Skin of body (tissue), 1 donor: ENCODE measurements at regions not wholly inside any gene's neighbourhood (a gene's known extent, or its start where the extent isn't known, plus 50 kb on each side); places are given as distances from the start of the nearest gene placed in this dataset.

Experiments
- DNase-seq: peaks from one replicate; lab custom pipeline; 2025; lab: John Stamatoyannopoulos, UW

DNA sequence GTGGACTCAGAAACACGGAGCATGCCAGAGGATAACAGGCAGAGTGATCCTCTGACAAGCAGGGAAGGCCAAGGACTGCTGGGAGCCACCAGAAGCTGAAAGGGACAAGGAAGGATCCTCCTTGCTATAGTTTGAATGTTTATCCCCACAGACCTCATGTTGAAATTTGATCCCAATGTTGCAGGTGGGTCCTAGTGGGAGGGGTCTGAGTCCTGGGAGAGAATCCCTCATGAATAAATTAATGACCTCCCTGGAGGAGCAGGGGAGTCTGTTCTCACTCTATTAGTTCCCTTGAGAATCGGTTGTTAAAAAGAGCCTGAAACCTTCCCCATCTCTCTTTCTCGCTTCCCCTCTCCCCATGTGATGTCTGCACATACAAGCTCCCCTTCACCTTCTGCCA lies 124.4 kb downstream of the FBXO15 start:
- no peak for DNase-seq

DNA sequence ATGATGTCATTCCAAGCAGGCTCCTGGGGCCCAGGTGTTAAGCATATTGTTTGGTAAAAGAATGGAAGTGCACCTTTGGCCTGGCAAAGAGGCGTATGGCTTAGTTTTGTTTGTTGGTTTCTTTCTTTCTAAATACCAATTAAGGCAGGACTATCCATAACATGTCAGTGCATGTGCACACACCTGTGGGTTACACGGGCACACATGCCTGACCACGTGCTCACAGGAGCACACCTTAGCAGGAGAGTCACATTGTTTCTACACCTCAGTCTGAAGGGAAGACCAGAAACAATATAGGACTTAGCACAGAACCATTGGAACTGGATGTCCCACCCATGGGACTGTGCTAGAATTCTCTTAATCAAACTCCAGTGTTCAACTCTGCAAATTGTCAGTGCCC lies 127.8 kb downstream of the FBXO15 start:
- DNase-seq = no peak

DNA sequence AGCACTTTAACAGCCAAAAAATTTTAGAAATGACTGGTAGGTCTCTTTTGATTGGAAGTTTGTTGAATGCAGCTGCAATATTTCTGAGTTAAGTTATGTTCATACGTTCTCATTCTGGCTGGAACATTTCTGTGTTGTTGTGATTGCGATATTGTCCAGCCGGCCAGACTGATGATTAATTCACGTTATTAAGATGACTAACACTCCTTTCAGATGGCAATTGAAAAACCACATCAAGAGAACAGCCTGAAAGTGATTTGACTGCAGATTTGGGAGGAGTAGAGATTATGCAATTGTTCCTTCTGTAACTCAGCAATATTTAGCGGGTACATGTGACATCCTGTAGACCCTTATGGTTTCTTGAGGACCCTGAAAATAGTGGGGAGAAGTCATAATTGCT lies 133.7 kb downstream of the FBXO15 start:
- peak; percentile 27 for DNase-seq

DNA sequence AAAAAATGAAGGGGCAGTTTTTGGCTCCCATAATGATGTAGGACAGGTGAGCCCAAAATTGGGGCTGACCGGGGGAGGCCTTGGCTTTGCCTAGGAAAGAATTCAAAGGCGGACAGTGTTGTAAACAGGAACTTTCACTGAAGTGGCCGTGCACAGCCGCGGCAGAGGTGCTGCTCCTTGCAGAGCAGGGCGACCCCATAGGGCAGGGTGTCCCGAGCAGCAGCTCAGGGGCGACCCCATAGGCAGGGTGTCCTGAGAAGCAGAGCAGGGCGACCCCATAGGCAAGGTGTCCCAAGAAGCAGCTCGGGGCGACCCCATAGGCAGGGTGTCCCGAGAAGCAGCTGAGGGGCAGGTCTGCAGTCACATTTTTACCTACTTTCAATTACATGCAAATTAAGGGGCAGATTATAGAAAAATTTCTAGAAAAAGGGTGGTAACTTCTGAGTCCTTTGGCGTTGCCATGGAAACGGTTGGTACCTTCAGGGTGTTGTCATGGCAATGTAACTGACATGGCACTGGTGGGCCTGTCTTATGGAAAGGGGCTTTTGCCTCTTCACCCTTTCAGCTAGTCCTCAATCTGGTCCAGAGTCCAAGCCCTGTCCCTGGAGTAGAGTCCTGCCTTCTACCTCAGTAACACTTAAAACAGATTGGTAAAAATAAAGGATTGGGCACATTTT lies 134.5 kb downstream of the FBXO15 start:
- no peak for DNase-seq

DNA sequence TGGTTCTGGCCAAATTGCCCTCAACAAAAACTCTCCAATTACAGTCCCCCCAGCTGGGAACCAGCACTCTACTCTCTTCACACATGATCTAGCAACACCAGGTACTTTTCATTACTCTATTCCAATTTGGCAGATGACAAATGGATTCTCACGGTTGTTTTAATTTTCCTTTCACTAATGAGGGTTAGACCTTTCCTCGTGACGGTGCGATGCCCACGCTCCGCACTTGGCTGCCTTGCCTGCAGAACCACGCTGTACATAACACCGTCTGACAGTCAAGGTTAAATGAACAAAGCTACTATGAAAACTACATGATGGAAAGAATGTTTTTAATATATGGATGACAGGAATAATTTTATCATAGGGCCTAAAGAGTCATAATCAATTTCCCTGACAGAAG lies 141.5 kb downstream of the FBXO15 start:
- no peak for DNase-seq

DNA sequence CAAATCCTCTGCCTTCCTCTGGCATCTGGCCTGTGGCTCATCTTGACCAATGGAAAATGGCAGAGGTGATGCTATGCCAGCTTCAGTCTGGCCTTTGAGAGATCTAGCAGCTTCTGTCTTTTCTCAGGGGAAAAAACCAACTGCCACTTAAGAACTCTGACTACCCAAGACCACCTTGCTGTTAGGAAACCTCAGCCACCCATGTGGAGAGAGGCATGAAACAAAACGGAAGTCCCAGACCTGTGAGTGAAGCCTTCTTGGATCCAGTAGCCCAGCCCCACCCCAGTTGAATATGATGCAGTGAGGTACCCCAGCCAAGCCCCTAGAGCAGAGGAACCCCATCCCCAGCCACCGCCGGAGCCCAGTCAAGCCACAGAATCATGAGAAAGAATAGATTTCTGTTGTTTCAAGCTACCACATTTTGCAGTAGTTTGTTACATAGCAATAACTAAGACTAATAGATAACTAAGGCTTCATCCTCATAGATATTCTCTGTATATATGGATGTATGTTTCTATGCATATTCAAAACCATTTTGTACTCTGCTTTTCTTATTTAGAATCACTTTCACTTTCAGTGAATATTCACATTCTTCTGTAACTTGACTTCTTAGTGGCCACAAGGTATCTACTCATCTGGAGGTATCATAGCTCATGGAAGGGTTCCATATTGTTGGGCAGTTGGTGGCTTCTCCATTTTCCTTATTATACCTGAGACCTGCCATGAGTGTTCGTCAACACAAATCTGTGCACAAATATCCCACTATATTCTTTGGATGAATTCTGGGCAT lies 142.1 kb downstream of the FBXO15 start:
- DNase-seq = no peak

DNA sequence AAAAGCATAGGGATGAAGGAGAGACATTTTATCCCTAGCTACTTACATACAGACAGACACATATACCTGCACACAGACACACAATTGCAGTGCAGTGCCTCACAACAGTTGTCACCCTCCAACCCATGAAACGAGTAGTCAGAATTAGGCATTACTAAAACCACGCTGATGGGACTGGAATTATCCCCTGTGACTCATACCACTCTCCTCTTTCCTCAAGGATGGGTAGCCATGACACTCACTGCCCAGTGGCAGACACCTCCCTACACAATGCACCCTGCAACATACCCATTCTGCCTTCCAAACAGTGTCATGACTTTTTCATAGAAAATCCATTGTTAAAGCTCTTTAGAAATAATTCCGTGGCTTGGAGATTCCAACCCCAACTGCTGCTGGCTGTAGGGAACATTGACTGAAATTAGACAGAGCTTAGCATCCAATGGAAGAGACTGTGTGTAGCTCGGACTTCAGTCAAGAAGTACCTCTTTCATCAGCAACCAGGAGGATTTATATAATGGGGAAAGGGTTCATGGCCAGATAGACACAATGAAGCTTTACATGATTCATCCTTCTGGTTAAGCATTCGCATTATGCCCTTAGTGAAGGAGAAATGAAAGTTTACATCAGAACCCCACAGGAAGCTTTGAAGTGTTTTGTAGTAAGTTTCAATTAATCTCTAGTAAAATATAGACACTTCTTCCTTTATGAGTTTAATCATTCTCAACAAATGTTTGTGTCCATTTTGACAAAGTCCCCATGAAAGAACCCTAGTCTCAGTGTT lies 155.2 kb downstream of the FBXO15 start:
- DNase-seq = no peak

DNA sequence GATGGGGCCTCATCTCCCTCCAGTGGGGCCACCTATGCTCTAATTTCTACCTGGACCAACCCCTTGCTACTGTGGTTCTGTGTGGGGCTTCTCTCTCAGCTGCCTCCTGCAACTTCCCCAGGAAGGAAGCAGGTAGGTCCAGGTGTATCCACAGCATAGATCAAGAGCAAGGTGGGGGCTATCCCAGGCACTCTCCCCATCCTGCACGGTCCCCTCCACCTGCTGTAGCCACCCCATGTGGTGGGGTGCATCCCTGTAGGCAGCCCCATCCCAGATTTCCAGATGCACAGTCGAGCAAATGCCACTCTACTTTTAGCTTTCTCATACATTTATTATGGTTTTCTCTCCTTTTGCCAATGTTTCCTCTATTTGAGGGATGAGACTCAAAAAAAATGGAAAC lies 156.1 kb downstream of the FBXO15 start:
- DNase-seq = no peak

DNA sequence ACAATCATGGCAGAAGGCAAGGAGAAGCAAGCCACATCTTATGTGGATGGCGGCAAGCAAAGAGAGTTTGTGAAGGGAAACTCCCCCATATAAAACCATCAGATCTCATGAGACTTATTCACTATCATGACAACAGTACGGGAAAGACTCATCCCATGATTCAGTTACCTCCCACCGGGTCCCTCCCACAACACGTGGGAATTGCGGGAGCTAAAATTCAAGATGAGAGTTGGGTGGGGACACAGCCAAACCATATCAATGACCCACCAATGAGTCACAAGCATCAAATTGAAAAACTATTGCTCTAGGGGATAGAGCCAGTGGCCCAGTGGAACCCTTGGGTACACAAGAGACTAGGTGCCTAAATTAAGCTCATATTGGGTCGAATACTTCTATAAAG lies 157.4 kb downstream of the FBXO15 start:
- DNase-seq = no peak

DNA sequence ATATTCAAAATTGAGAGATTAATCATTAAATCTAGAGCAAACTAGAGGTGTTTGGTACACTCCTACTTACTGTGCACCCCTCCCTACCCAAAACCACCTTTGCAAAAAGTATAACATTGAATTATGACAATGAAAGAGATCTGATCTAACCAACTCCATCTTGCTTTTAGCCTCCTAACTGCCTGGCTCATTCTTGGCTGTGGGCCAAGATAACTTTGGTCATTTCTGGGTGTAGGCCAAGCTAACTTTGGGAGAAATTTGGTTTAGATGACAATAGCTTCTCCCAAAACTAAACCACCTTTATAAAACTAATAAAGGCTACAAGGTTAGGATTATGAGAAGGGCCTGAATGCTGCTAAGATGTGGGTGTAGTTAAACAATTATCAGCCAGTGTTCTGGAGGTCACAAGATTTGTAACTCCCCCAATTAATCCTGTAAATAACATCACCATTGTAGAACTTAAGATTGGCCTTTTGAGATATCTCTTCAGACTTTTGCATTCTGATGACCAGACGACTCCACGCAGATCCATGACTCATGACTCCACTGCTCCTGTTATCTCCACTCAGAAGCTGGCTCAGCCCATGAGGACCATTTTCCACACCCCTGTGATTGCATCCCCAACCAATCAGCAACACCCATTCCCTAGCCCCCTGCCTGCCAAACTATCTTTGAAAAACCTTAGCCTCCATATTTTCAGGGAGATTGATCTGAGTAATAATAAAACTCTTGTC lies 160.2 kb downstream of the FBXO15 start:
- DNase-seq = no peak

DNA sequence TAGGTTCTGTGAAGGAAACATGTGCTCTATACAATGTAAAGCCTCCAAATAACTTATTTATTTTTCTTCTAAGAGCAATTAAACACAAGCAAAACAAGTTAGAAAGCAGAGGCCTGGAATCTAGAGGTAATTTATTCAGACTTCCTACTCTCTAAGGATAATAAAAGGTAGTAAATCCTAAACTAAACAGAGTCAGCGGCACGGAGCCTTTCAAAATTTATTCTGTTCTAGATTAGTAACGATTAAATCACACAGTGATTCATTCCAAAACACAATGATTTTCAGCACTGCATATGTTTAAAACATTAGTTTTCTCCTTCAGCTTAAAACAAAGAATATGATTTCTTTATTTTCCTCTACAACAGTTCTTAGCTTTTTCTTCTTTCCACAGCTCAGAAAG lies 160.9 kb downstream of the FBXO15 start:
- DNase-seq = peak; percentile 9

DNA sequence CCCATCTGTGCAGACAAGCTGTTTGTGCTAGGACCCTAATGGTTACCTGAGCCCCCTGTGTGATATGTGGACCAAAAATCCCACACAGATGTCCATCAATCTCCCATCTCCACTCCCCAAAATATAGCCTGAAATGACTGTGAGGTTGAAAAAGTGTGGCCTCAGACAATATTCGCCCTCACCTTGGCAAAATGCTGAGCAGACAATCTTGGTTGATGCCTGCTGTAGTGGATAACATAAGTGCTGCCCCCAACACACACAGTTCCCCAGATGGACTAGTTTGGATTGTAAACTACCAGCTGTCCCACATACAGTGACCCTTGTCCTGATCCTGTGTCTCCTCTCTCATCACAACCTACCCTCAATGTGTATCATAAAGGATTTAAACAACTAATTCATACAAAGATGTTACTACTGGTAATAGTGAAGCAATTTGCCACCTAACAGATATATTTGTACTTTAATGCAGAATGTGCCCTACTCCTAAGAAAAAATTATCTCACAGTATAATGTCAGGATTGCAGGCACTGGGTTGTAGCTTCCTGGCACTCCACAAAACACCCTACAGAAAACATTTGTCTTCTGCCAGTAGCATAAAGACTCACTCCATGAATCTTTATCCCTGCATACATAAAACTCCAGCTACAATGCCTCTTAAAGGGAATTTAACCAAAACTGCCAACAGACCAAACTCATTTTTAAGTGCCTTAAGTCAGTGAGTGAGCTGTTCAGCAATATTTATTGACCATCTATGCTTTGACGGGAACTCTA lies 161.6 kb downstream of the FBXO15 start:
- no peak for DNase-seq

DNA sequence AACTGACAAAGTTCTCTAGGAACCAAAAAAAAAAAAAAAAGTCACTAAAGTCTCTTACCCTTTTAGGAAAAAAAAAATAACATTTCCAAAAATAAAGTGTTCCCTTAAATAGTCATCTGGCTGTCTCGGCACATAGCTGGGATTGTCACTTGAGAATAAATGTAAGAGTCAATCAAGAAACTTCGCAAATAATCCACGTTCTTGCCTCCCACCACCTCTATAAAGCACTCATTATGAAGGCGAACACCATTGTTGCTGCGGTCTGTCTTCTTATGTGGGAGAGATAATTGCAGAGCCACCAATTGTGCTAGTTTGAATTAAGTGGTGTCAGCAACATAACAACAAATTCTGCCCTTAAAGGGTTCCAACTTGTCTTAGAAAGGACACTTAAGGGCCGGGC lies 163.7 kb downstream of the FBXO15 start:
- no peak for DNase-seq

DNA sequence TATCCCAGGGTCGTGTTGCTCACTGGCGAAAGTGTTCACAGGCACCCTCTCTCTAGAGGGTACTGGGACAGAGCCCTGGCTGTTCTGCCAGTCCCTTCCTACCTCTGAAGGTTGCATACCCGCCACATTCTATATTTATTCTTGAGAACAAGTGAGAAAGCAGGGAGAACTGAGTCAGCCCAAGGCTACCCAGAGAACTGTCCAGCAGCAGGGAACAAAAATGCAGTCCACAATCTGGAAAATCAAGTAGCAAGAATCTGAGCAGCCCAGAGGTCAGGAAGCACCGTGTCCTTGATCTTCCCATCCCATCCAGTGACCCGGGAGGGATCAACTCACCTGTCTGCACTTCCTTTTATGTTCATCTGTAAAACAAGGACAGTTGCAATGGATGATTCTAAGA lies 164.1 kb downstream of the FBXO15 start:
- DNase-seq = no peak

DNA sequence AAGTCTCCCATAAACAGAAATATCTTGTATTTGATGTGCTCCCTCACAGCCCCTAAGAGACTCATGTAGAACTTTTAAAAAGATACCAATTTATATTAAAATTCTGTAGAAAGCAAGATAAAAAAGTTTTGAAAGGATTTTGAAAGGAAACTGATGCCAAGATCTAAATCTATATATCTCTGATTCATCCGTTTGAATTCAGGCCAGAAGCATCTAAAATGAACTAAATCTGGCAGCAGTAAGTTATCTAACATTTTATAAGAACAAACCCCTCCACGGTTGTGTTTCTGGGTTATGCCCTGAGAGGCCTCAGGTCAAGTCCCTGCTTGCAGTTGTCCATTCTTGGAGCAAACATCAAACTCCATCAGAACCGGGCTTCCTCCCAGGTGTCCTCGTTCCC lies 165.8 kb downstream of the FBXO15 start:
- DNase-seq = no peak

DNA sequence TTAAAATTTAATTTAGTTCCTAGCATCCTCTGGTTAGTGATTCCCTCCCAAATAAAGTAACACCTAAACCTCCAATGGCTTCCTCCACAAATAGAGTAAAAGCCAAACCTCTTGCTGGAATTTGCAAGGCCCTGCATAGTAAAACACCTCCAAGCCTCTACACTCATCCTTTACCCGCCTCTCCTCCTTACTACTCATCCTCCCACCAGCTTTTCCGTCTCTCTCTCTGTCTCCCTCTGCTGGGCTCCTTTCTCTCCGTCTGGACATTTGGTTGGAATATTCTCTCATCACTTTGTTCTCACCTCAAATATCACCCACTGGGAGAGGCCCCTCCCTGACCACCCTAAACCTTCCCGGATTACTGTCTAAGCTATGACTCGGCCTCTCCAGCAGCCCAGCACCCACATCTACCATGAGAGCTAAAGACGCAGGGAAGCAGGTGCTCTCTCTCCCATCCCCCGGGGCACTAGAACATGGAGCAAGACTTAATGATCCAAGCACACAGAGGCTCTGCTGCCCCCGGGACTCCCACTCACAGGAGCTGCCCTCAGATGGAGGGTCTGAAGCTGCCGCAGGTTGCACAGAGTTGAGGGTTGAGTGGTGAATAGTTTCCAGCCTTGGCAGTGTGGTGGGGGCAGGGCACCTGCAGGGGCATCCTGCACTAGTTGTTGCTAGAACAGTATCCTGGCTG lies 167.2 kb downstream of the FBXO15 start:
- DNase-seq = no peak

DNA sequence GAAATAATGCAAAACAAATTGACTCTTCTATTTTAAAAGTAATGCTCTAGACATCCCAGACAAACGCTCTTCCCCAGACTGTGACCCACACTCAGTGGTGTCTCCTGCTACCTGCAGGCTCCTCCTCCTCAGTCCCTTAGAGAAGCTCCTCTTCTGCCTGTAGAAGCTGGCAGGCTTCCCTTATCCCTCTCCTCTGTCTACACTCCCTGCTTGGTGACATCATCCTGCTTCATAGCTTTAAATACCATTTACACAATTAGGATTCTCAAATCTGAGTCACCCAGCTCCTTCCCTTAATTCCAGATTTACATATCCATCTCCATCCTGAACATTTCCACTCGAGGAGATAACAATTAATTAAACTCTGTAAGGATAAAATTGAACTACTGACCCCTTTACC lies 167.9 kb downstream of the FBXO15 start:
- no peak for DNase-seq

DNA sequence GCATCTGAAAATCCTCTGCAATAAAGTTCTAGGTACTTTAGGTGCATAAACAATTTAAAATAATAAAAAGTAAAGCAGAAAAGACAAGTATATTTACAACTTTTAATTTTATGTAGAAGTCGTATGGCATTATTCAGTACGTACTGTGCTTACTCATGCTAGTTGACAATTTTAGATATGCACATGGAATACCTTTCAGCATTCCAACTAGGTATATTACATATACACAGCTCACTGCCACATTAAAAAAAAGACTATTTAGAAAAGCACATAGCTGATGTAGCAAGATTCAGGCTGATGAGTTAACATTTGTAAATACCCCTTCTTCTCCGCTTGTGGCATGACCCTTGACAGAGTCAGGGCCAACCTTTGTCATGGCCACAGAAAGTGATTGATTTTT lies 171.2 kb downstream of the FBXO15 start:
- no peak for DNase-seq

DNA sequence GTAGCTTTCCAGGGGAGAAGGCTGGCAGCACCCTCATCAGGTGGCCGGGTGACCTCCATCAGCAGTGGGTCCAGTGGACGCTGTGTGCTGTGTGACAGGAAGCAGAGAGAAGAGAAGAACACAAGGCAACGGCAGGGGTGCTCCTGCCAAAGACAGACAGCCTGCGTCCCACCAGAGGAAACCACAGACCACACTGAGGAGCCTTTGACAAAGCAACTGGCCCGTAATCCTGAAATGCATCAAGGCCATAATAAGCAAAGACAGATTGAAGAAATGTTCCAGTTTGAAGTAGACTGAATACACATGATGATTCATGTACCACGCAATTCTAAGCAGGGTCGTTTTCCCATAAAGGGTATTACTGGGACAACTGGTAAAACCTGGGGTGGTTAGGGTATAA lies 172.4 kb downstream of the FBXO15 start:
- DNase-seq = no peak

DNA sequence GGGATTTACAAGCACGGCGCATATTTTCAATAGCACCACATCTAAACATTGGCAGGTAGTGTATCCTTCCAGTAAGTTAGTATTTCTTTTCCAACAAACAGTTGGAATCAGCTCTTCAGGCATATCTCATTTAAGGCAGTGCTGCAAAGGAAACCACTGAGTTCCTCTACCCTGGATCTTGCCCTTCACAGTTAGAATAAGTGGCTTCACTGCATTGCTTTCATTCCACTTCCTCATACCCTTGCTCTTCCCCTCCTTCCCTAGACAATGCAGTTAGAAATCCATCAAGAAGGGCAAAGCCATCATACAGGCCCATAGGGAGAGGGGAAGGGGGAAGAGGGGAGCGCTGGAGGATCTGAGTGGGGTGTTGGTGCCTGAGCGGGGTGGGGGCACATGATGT lies 173.7 kb downstream of the FBXO15 start:
- no peak for DNase-seq
